HG03025 (cell line): ENCODE measurements at regions not wholly inside any gene's neighbourhood (a gene's known extent, or its start where the extent isn't known, plus 50 kb on each side); places are given as distances from the start of the nearest gene placed in this dataset.
"Not testable (repeated sequence)": the region's sequence is repeated elsewhere in the genome, so short reads cannot be mapped to it uniquely, and the experiment has no call there.

Experiments used
- ATAC-seq: cut with Tn5 transposase; IDR thresholded peaks from one replicate; pipeline ENCODE4 v1.9.1; 2021; ENCODE audit warnings: mild to moderate bottlenecking, moderate library complexity; ENCODE audit not compliant: unreplicated experiment, low FRiP score

GRCh38 chr1:218890451-218890850 is 283.2 kb upstream of the LYPLAL1 start:
- ATAC-seq, result no peak

GRCh38 chr1:218891577-218891976 is 282.1 kb upstream of the LYPLAL1 start:
- no peak for ATAC-seq

GRCh38 chr1:218895064-218895587 is 278.6 kb upstream of the LYPLAL1 start:
- ATAC-seq, result no peak

- no peak for ATAC-seq
Observed at GRCh38 chr1:218896202-218896601, 277.5 kb upstream of the LYPLAL1 start.

- ATAC-seq, result no peak
Observed at GRCh38 chr1:218898921-218899320, 274.8 kb upstream of the LYPLAL1 start.

- ATAC-seq, result no peak
Observed at GRCh38 chr1:218900615-218901014, 273.1 kb upstream of the LYPLAL1 start.

GRCh38 chr1:218904416-218904815 is 269.3 kb upstream of the LYPLAL1 start:
- ATAC-seq, result no peak

- ATAC-seq, result no peak
Observed at GRCh38 chr1:218916720-218917119, 257.0 kb upstream of the LYPLAL1 start.

- no peak for ATAC-seq
Observed at GRCh38 chr1:218917656-218918055, 256.0 kb upstream of the LYPLAL1 start.

GRCh38 chr1:218925777-218926176 is 247.9 kb upstream of the LYPLAL1 start:
- ATAC-seq, result no peak

- no peak for ATAC-seq
Observed at GRCh38 chr1:218926631-218927030, 247.0 kb upstream of the LYPLAL1 start.

GRCh38 chr1:218930000-218930399 is 243.7 kb upstream of the LYPLAL1 start:
- no peak for ATAC-seq

- ATAC-seq, result no peak
Observed at GRCh38 chr1:218930472-218931241, 243.0 kb upstream of the LYPLAL1 start.

- no peak for ATAC-seq
Observed at GRCh38 chr1:218931324-218931723, 242.4 kb upstream of the LYPLAL1 start.

- no peak for ATAC-seq
Observed at GRCh38 chr1:218933513-218933912, 240.2 kb upstream of the LYPLAL1 start.

- not testable (repeated sequence) for ATAC-seq
Observed at GRCh38 chr1:218935408-218935807, 238.3 kb upstream of the LYPLAL1 start.

GRCh38 chr1:218938259-218938658 is 235.4 kb upstream of the LYPLAL1 start:
- no peak for ATAC-seq

- no peak for ATAC-seq
Observed at GRCh38 chr1:218939095-218939494, 234.6 kb upstream of the LYPLAL1 start.

- no peak for ATAC-seq
Observed at GRCh38 chr1:218942431-218942830, 231.2 kb upstream of the LYPLAL1 start.

GRCh38 chr1:218943371-218943770 is 230.3 kb upstream of the LYPLAL1 start:
- ATAC-seq, result no peak

- ATAC-seq, result no peak
Observed at GRCh38 chr1:218945050-218945449, 228.6 kb upstream of the LYPLAL1 start.

- ATAC-seq, result no peak
Observed at GRCh38 chr1:218946147-218946546, 227.5 kb upstream of the LYPLAL1 start.
